ENCODE measurements at regions not wholly inside any gene's neighbourhood (a gene's known extent, or its start where the extent isn't known, plus 50 kb on each side); places are given as distances from the start of the nearest gene placed in this dataset.

- ChIA-PET POLR2A (no interaction called here), CTCF (no interaction called here)
- Histone ChIP-seq H3K4me3 (no peak overlapping the region), H3K4me2 (no peak overlapping the region), H3K27ac (no peak overlapping the region), H3K9me3 (no peaks in the 10 kb centered on the region; the same call in 2 of the 3 replicates), H3K4me1 (no peaks in the 10 kb centered on the region)
- no peak for TF ChIP-seq NFE2L2 (conservative IDR thresholded peaks at IDR 0.05; ENCODE audit: low read length)
- TF ChIP-seq CBX8 (IDR thresholded peaks at IDR 0.05): no peak
- no peak for TF ChIP-seq CHD2 (IDR thresholded peaks at IDR 0.05; ENCODE audit: low read length, partially characterized antibody)
- TF ChIP-seq FOSB (CRISPR knock-in tag; IDR thresholded peaks at IDR 0.05): no peak
- TF ChIP-seq, protein P1, sequence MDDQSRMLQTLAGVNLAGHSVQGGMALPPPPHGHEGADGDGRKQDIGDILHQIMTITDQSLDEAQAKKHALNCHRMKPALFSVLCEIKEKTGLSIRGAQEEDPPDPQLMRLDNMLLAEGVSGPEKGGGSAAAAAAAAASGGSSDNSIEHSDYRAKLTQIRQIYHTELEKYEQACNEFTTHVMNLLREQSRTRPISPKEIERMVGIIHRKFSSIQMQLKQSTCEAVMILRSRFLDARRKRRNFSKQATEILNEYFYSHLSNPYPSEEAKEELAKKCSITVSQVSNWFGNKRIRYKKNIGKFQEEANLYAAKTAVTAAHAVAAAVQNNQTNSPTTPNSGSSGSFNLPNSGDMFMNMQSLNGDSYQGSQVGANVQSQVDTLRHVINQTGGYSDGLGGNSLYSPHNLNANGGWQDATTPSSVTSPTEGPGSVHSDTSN (IDR thresholded peaks at IDR 0.05): no peak
- TF ChIP-seq NPAS2 (CRISPR knock-in tag; IDR thresholded peaks at IDR 0.05; ENCODE audit: borderline replicate concordance): no peak
- TF ChIP-seq, protein P2, sequence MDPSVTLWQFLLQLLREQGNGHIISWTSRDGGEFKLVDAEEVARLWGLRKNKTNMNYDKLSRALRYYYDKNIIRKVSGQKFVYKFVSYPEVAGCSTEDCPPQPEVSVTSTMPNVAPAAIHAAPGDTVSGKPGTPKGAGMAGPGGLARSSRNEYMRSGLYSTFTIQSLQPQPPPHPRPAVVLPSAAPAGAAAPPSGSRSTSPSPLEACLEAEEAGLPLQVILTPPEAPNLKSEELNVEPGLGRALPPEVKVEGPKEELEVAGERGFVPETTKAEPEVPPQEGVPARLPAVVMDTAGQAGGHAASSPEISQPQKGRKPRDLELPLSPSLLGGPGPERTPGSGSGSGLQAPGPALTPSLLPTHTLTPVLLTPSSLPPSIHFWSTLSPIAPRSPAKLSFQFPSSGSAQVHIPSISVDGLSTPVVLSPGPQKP (IDR thresholded peaks at IDR 0.05; ENCODE audit: low read depth, low read length): no peak
- TF ChIP-seq TFCP2L1 (CRISPR knock-in tag; IDR thresholded peaks at IDR 0.05): no peak
- no peak for TF ChIP-seq PHF8 (IDR thresholded peaks at IDR 0.05; ENCODE audit: borderline replicate concordance, low read depth)
- no peak for TF ChIP-seq RAD21 (conservative IDR thresholded peaks at IDR 0.05 in 1 of 2, IDR thresholded peaks at IDR 0.05 in 1 of 2)
- TF ChIP-seq ESRRA (IDR thresholded peaks at IDR 0.05; ENCODE audit: borderline replicate concordance, low read length): no peak
- TF ChIP-seq ZNF302 (CRISPR knock-in tag; IDR thresholded peaks at IDR 0.05): no peak
- TF ChIP-seq, protein P3, sequence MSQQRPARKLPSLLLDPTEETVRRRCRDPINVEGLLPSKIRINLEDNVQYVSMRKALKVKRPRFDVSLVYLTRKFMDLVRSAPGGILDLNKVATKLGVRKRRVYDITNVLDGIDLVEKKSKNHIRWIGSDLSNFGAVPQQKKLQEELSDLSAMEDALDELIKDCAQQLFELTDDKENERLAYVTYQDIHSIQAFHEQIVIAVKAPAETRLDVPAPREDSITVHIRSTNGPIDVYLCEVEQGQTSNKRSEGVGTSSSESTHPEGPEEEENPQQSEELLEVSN (IDR thresholded peaks at IDR 0.05; ENCODE audit: borderline replicate concordance, low read depth): no peak
- TF ChIP-seq HOXA7 (CRISPR knock-in tag; IDR thresholded peaks at IDR 0.05): no peak
- no peak for TF ChIP-seq SMC3 (IDR thresholded peaks at IDR 0.05)
- TF ChIP-seq, protein P4, sequence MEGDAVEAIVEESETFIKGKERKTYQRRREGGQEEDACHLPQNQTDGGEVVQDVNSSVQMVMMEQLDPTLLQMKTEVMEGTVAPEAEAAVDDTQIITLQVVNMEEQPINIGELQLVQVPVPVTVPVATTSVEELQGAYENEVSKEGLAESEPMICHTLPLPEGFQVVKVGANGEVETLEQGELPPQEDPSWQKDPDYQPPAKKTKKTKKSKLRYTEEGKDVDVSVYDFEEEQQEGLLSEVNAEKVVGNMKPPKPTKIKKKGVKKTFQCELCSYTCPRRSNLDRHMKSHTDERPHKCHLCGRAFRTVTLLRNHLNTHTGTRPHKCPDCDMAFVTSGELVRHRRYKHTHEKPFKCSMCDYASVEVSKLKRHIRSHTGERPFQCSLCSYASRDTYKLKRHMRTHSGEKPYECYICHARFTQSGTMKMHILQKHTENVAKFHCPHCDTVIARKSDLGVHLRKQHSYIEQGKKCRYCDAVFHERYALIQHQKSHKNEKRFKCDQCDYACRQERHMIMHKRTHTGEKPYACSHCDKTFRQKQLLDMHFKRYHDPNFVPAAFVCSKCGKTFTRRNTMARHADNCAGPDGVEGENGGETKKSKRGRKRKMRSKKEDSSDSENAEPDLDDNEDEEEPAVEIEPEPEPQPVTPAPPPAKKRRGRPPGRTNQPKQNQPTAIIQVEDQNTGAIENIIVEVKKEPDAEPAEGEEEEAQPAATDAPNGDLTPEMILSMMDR (IDR thresholded peaks at IDR 0.05): no peak
- TF ChIP-seq ZC3H11A (IDR thresholded peaks at IDR 0.05): no peak
- no peak for TF ChIP-seq RCOR1 (IDR thresholded peaks at IDR 0.05; ENCODE audit: low read depth, low read length)
- no peak for TF ChIP-seq TP53 (CRISPR knock-in tag; IDR thresholded peaks at IDR 0.05)
- DNase-seq (ENCODE audit: low read depth in 1 of 2, low spot score in 1 of 2) (peak in 1 of 2 experiments; percentile 20), FAIRE-seq (no peak), ATAC-seq (peak in 1 of 2 experiments; percentile 47; a peak in 1 of 6 replicates)
- WGBS (ENCODE audit: missing lambda C conversion rate): 9% methylated on average over 3 of the region's 3 CpGs
Observed at GRCh38 chr2:82837588-82838304, 1621.3 kb downstream of the SUCLG1 start.

- H3K27ac ChIP-seq: no peak overlapping the region
- 15% methylated on average over 1 of the region's 1 CpG for WGBS (ENCODE audit: missing lambda C conversion rate)
- H3K4me3 ChIP-seq: no peak overlapping the region
- ATAC-seq (no peak), FAIRE-seq (peak; percentile 23), DNase-seq (ENCODE audit: low read depth in 1 of 2, low spot score in 1 of 2) (no peak)
- ChIA-PET CTCF (interaction anchor here (0.6 kb wide), 1 partner anchor 315 kb away, joined by 3 read pairs; no protein-coding TSS in a partner anchor), POLR2A (no interaction called here)
- H3K4me2 ChIP-seq: no peak overlapping the region
- TF ChIP-seq BCL3 (IDR thresholded peaks at IDR 0.05) (no peak), NR3C1 (IDR thresholded peaks at IDR 0.05) (no peak), ESRRA (IDR thresholded peaks at IDR 0.05; ENCODE audit: borderline replicate concordance, low read length) (no peak), ZNF302 (CRISPR knock-in tag; IDR thresholded peaks at IDR 0.05) (no peak), RARB (CRISPR knock-in tag; IDR thresholded peaks at IDR 0.05) (no peak), ZFP36 (IDR thresholded peaks at IDR 0.05; ENCODE audit: borderline replicate concordance, partially characterized antibody) (no peak), FOXS1 (CRISPR knock-in tag; IDR thresholded peaks at IDR 0.05) (no peak), TFCP2L1 (CRISPR knock-in tag; IDR thresholded peaks at IDR 0.05) (no peak), RAD21 (conservative IDR thresholded peaks at IDR 0.05 in 1 of 2, IDR thresholded peaks at IDR 0.05 in 1 of 2) (no peak), HOXB13 (CRISPR knock-in tag; IDR thresholded peaks at IDR 0.05; ENCODE audit: low read depth) (no peak), JUNB (IDR thresholded peaks at IDR 0.05) (no peak), RCOR1 (IDR thresholded peaks at IDR 0.05; ENCODE audit: low read depth, low read length) (no peak), ZC3H11A (IDR thresholded peaks at IDR 0.05) (no peak), FOSL2 (IDR thresholded peaks at IDR 0.05) (no peak), FOSL2 (CRISPR knock-in tag; IDR thresholded peaks at IDR 0.05) (no peak)
- TF ChIP-seq, protein P2 (IDR thresholded peaks at IDR 0.05; ENCODE audit: low read depth, low read length): no peak
- TF ChIP-seq, protein P1 (IDR thresholded peaks at IDR 0.05): no peak
- no peaks in the 10 kb centered on the region for H3K4me1 ChIP-seq
- H3K9me3 ChIP-seq: no peaks in the 10 kb centered on the region; the same call in 2 of the 3 replicates
Observed at GRCh38 chr2:82834893-82835292, 1624.2 kb downstream of the SUCLG1 start.
